ENCODE measurements at regions not wholly inside any gene's neighbourhood (a gene's known extent, or its start where the extent isn't known, plus 50 kb on each side); places are given as distances from the start of the nearest gene placed in this dataset.

GRCh38 chr2:120898496-120898895, 162.8 kb downstream of the GLI2 start:
- Mint-ChIP-seq H3K27ac (no peak overlapping the region), H3K4me1 (peaks cover 30% of the 10 kb centered on the region), H3K9me3 (no peaks in the 10 kb centered on the region), H3K4me3 (no peak overlapping the region), H3K36me3 (ENCODE audit: low read depth) (peaks cover 2% of the 10 kb centered on the region), H3K27me3 (ENCODE audit: insufficient read depth) (no peaks in the 10 kb centered on the region)
- H3K9ac ChIP-seq (ENCODE audit: extremely low read depth, low read length, poor library complexity, severe bottlenecking), result no peak overlapping the region
- no peaks in the 10 kb centered on the region for H3K36me3 ChIP-seq (ENCODE audit: control insufficient read depth, insufficient read depth, low read length)
- TF ChIP-seq CTCF (conservative IDR thresholded peaks at IDR 0.05), result no peak
- no peak overlapping the region for H3K4me3 ChIP-seq (ENCODE audit: low read length)
- H3K4me1 ChIP-seq (ENCODE audit: control insufficient read depth, insufficient read depth, low read length), result peaks cover 14% of the 10 kb centered on the region
- H3K27ac ChIP-seq (ENCODE audit: low read depth, low read length), result peak overlapping the region; percentile 95
- WGBS, 2 experiments (ENCODE audit: insufficient coverage in 1 of 2, insufficient read length in 1 of 2), result 91 to 94% methylated on average over 1 to 5 of the region's 5 CpGs
- DNase-seq, result no peak
- H3K27me3 ChIP-seq (ENCODE audit: control insufficient read depth, insufficient read depth, low read length, poor library complexity, severe bottlenecking), result no peaks in the 10 kb centered on the region
- no peaks in the 10 kb centered on the region for H3K9me3 ChIP-seq (ENCODE audit: control insufficient read depth, low read length)

- Mint-ChIP-seq H3K4me1 (peaks cover 24% of the 10 kb centered on the region), H3K27me3 (ENCODE audit: insufficient read depth) (peaks cover 2% of the 10 kb centered on the region), H3K4me3 (no peak overlapping the region)
Observed at GRCh38 chr2:120898961-120899750, 163.5 kb downstream of the GLI2 start.

GRCh38 chr2:120899771-120900170, 164.1 kb downstream of the GLI2 start:
- Histone ChIP-seq H3K4me3 (ENCODE audit: low read length) (no peak overlapping the region), H3K27ac (ENCODE audit: low read depth, low read length) (peak overlapping the region; percentile 95), H3K9me3 (ENCODE audit: control insufficient read depth, low read length) (no peaks in the 10 kb centered on the region), H3K9ac (ENCODE audit: extremely low read depth, low read length, poor library complexity, severe bottlenecking) (no peak overlapping the region), H3K4me1 (ENCODE audit: control insufficient read depth, insufficient read depth, low read length) (peaks cover 6% of the 10 kb centered on the region), H3K27me3 (ENCODE audit: control insufficient read depth, insufficient read depth, low read length, poor library complexity, severe bottlenecking) (no peaks in the 10 kb centered on the region), H3K36me3 (ENCODE audit: control insufficient read depth, insufficient read depth, low read length) (no peaks in the 10 kb centered on the region)
- peak; percentile 73 for DNase-seq
- Mint-ChIP-seq H3K4me3 (no peak overlapping the region), H3K36me3 (ENCODE audit: low read depth) (peaks cover 2% of the 10 kb centered on the region), H3K9me3 (no peaks in the 10 kb centered on the region), H3K27ac (no peak overlapping the region), H3K27me3 (ENCODE audit: insufficient read depth) (peaks cover 2% of the 10 kb centered on the region), H3K4me1 (peaks cover 24% of the 10 kb centered on the region)
- 68 to 87% methylated on average over 5 to 6 of the region's 6 CpGs for WGBS, 2 experiments (ENCODE audit: insufficient coverage in 1 of 2, insufficient read length in 1 of 2)
- peak; percentile 45 for TF ChIP-seq CTCF (conservative IDR thresholded peaks at IDR 0.05)

More at GRCh38 chr2:120898961-120899750, 163.5 kb downstream of the GLI2 start:
- peaks cover 9% of the 10 kb centered on the region for H3K4me1 ChIP-seq (ENCODE audit: control insufficient read depth, insufficient read depth, low read length)
- peak overlapping the region; percentile 95 for H3K27ac ChIP-seq (ENCODE audit: low read depth, low read length)
- TF ChIP-seq CTCF (conservative IDR thresholded peaks at IDR 0.05), result no peak
- no peak overlapping the region for H3K4me3 ChIP-seq (ENCODE audit: low read length)
- no peaks in the 10 kb centered on the region for H3K36me3 ChIP-seq (ENCODE audit: control insufficient read depth, insufficient read depth, low read length)
- 64 to 72% methylated on average over 9 to 18 of the region's 18 CpGs for WGBS, 2 experiments (ENCODE audit: insufficient coverage in 1 of 2, insufficient read length in 1 of 2)
- H3K36me3 Mint-ChIP-seq (ENCODE audit: low read depth), result peaks cover 2% of the 10 kb centered on the region
- H3K27ac Mint-ChIP-seq, result peak overlapping the region; percentile 60
- no peak overlapping the region for H3K9ac ChIP-seq (ENCODE audit: extremely low read depth, low read length, poor library complexity, severe bottlenecking)
- no peaks in the 10 kb centered on the region for H3K9me3 Mint-ChIP-seq
- H3K27me3 ChIP-seq (ENCODE audit: control insufficient read depth, insufficient read depth, low read length, poor library complexity, severe bottlenecking), result no peaks in the 10 kb centered on the region
- DNase-seq, result peak; percentile 71
- no peaks in the 10 kb centered on the region for H3K9me3 ChIP-seq (ENCODE audit: control insufficient read depth, low read length)
